Activated CD8-positive, alpha-beta T cell treated with anti-CD3 and anti-CD28 coated beads for 36 hours (primary cell): ENCODE measurements at regions not wholly inside any gene's neighbourhood (a gene's known extent, or its start where the extent isn't known, plus 50 kb on each side); places are given as distances from the start of the nearest gene placed in this dataset.

Source experiments
- ATAC-seq: fragments of 200-7000 bp; cut with Tn5 transposase; one replicate; pipeline ENCODE4 v1.10.0; 2021; ENCODE audit warnings: mild to moderate bottlenecking, moderate library complexity
- CTCF ChIA-PET: fragments of 350-600 bp; sonication (Branson Sonifier 250); formaldehyde crosslinking; loops from one replicate; lab custom pipeline; 2021; ENCODE audit warnings: antibody characterized with exemption; lab: Charles Lee
- POLR2A ChIA-PET: fragments of 350-600 bp; sonication (Branson Sonifier 250); formaldehyde crosslinking; loops from one replicate; lab custom pipeline; 2021; ENCODE audit warnings: antibody characterized with exemption; lab: Charles Lee
- DNase-seq: peaks from one replicate; pipeline ENCODE4 v3.0.0-alpha.2; 2020
- H3K27ac Mint-ChIP-seq: one replicate; pipeline ENCODE4 v1.8.0; 2021; ENCODE audit warnings: mild to moderate bottlenecking, mixed read lengths
- H3K27me3 Mint-ChIP-seq: one replicate; pipeline ENCODE4 v1.8.0; 2021; ENCODE audit warnings: mixed read lengths
- H3K36me3 Mint-ChIP-seq: one replicate; pipeline ENCODE4 v1.8.0; 2021; ENCODE audit warnings: low read depth, mixed read lengths
- H3K4me1 Mint-ChIP-seq: one replicate; pipeline ENCODE4 v1.8.0; 2021; ENCODE audit warnings: low read depth, mixed read lengths
- H3K4me3 Mint-ChIP-seq: one replicate; pipeline ENCODE4 v1.8.0; 2021; ENCODE audit warnings: mild to moderate bottlenecking, moderate library complexity, mixed read lengths
- H3K9me3 Mint-ChIP-seq: one replicate; pipeline ENCODE4 v1.8.0; 2021; ENCODE audit warnings: mixed read lengths
- CTCF ChIP-seq: fragments of 200-600 bp; IDR thresholded peaks from one replicate; pipeline ENCODE4 v1.8.0; 2022; ENCODE audit warnings: antibody characterized with exemption, mild to moderate bottlenecking
- intact Hi-C: fragments of 100-400 bp; cut with micrococcal nuclease; formaldehyde crosslinking; loops from one replicate; pipeline ENCODE4 v1.10.0; 2022

- peak overlapping the region; percentile 83 for H3K27ac Mint-ChIP-seq
- H3K4me3 Mint-ChIP-seq = no peak overlapping the region
- POLR2A ChIA-PET = interaction anchor here (0.8 to 1.1 kb wide), 3 partner anchors 74 to 92 kb away, joined by 3 to 4 read pairs (median 3); no protein-coding TSS in a partner anchor
- no peak for ATAC-seq
- H3K9me3 Mint-ChIP-seq = peaks cover 2% of the 10 kb centered on the region
- intact Hi-C loops = loop anchor here (5.0 kb wide), 3 partner anchors 69 to 129 kb away; no protein-coding TSS in a partner anchor
- no peaks in the 10 kb centered on the region for H3K27me3 Mint-ChIP-seq
- no peak for TF ChIP-seq CTCF
- DNase-seq = no peak
- H3K36me3 Mint-ChIP-seq = no peaks in the 10 kb centered on the region
- CTCF ChIA-PET = interaction anchor here (0.7 to 7.8 kb wide), 14 partner anchors 9 to 904 kb away, joined by 3 to 51 read pairs (median 4); no protein-coding TSS in a partner anchor
- peaks cover 73% of the 10 kb centered on the region for H3K4me1 Mint-ChIP-seq
These were observed 100.4 kb downstream of the XCL2 start for GRCh38 chr1:168443356-168443755.

- no peak for TF ChIP-seq CTCF
- Mint-ChIP-seq H3K4me1 (peaks cover 74% of the 10 kb centered on the region), H3K27me3 (no peaks in the 10 kb centered on the region), H3K4me3 (no peak overlapping the region), H3K27ac (no peak overlapping the region), H3K9me3 (peaks cover 2% of the 10 kb centered on the region), H3K36me3 (no peaks in the 10 kb centered on the region)
- ATAC-seq (no peak), DNase-seq (no peak)
- intact Hi-C loops = loop anchor here (5.0 kb wide), 3 partner anchors 69 to 129 kb away; no protein-coding TSS in a partner anchor
- POLR2A ChIA-PET = interaction anchor here (0.9 to 1.7 kb wide), 4 partner anchors 16 to 100 kb away, joined by 3 to 5 read pairs (median 4); no protein-coding TSS in a partner anchor
- CTCF ChIA-PET = interaction anchor here (1.0 to 7.8 kb wide), 12 partner anchors 9 to 905 kb away, joined by 3 to 51 read pairs (median 4); no protein-coding TSS in a partner anchor
These were observed 100.9 kb downstream of the XCL2 start for GRCh38 chr1:168442931-168443330.

DNA sequence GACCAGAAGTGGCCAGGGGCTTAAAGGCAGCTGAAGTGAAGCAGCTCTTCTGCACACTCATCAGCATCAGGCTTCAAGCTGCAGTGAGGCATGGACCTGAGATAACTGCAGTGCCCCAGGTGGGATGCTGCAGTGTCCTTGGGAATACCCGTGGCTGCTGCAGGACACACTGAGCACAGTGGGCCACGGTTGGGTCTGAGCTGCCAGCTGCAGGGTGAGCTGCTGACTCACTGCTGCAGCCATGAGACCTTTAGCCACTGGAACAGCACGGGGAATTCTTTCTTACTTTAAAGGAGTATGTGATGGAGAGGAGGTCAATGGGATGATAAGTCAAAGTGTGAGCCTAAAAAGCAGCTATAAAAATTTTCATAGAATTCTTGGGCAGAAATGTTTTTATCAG lies 102.1 kb downstream of the XCL2 start:
- H3K36me3 Mint-ChIP-seq = no peaks in the 10 kb centered on the region
- ATAC-seq = no peak
- H3K9me3 Mint-ChIP-seq = peaks cover 2% of the 10 kb centered on the region
- ChIA-PET CTCF (interaction anchor here (1.0 to 7.8 kb wide), 9 partner anchors 11 to 164 kb away, joined by 3 to 51 read pairs (median 5); no protein-coding TSS in a partner anchor), POLR2A (interaction anchor here (0.9 to 1.7 kb wide), 4 partner anchors 17 to 139 kb away, joined by 3 to 5 read pairs (median 4); no protein-coding TSS in a partner anchor)
- TF ChIP-seq CTCF = no peak
- intact Hi-C loops = loop anchor here (5.0 kb wide), 3 partner anchors 71 to 131 kb away; no protein-coding TSS in a partner anchor
- no peaks in the 10 kb centered on the region for H3K27me3 Mint-ChIP-seq
- no peak overlapping the region for H3K27ac Mint-ChIP-seq
- peaks cover 72% of the 10 kb centered on the region for H3K4me1 Mint-ChIP-seq
- no peak overlapping the region for H3K4me3 Mint-ChIP-seq
- DNase-seq = no peak

DNA sequence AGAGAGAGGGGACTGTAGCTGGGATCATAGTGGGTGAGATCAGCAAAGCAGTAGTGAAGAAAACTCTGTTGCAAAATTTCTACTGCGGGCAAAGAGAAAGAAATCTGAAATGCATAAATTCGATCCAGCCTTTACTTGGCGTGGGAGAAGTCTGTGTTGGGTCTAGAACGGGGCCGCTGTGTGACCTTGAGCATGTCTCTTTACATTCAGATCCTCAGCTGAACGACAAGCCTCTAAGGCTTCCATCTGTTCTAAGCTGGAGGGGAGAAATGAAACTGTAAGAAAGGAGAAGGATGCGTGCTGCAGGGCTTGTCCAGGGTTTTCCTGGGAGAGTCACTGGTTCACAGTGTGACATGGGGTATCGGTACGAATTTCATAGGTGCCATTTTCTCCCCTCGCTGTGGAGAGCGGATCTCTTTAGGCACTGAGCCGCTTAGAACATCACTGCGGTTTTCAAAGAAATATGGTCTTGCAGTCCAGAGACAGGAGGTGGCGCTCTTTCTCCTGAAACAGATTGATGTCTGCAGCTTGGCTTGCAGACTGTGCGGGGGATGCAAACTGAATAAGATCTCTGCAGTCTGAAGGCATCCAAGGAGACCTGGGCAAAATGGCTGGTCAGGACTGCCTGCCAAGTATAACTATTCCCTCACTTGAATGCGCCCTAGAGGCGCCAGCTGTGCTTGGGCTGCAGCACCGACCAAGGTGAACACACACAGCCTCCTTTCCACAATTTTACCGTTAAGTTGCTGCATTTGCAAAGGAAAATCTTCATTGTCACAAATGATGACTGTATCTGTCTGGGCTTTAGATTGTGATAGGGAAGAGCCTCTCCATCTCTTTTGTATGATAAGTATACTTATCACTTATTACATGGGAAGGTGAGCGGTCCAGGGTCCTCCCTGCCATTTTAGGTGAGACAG lies 104.1 kb downstream of the XCL2 start:
- Mint-ChIP-seq H3K36me3 (no peaks in the 10 kb centered on the region), H3K27ac (peak overlapping the region; percentile 85), H3K27me3 (no peaks in the 10 kb centered on the region), H3K9me3 (peaks cover under 1% of the 10 kb centered on the region), H3K4me1 (peaks cover 58% of the 10 kb centered on the region), H3K4me3 (peak overlapping the region; percentile 68)
- CTCF ChIA-PET = interaction anchor here (0.6 to 7.8 kb wide), 49 partner anchors 9 to 1243 kb away, joined by 3 to 75 read pairs (median 4); no protein-coding TSS in a partner anchor
- peak; percentile 92 for ATAC-seq
- DNase-seq = peak; percentile 94
- TF ChIP-seq CTCF = peak; percentile 75
- POLR2A ChIA-PET = interaction anchor here (0.6 to 1.3 kb wide), 4 partner anchors 11 to 81 kb away, joined by 3 to 4 read pairs (median 3); no protein-coding TSS in a partner anchor
- intact Hi-C loops = loop anchor here (5.0 kb wide), 4 partner anchors 73 to 133 kb away; no protein-coding TSS in a partner anchor
